ENCODE measurements at regions not wholly inside any gene's neighbourhood (a gene's known extent, or its start where the extent isn't known, plus 50 kb on each side); places are given as distances from the start of the nearest gene placed in this dataset.

- no peak for DNase-seq
Observed at GRCh38 chr20:19929481-19930145, 87.5 kb upstream of the NAA20 start.

GRCh38 chr20:19930426-19930825 lies 86.7 kb upstream of the NAA20 start:
- DNase-seq = no peak

- peak; percentile 30 for DNase-seq
Observed at GRCh38 chr20:19932170-19932667, 84.9 kb upstream of the NAA20 start.

GRCh38 chr20:19934792-19935491 lies 82.2 kb upstream of the NAA20 start:
- DNase-seq = peak; percentile 77

- DNase-seq = no peak
Observed at GRCh38 chr20:19935842-19936241, 81.3 kb upstream of the NAA20 start.

- no peak for DNase-seq
Observed at GRCh38 chr20:19936466-19937200, 80.5 kb upstream of the NAA20 start.

GRCh38 chr20:19937218-19937617 lies 79.9 kb upstream of the NAA20 start:
- peak; percentile 25 for DNase-seq

GRCh38 chr20:19937651-19938420 lies 79.3 kb upstream of the NAA20 start:
- DNase-seq = no peak

- no peak for DNase-seq
Observed at GRCh38 chr20:19938421-19939090, 78.6 kb upstream of the NAA20 start.

- no peak for DNase-seq
Observed at GRCh38 chr20:19940988-19941460, 76.1 kb upstream of the NAA20 start.

- DNase-seq = no peak
Observed at GRCh38 chr20:19942611-19943010, 74.6 kb upstream of the NAA20 start.

- DNase-seq = peak; percentile 21
Observed at GRCh38 chr20:19943061-19943521, 74.1 kb upstream of the NAA20 start.

- no peak for DNase-seq
Observed at GRCh38 chr20:19944772-19945459, 72.2 kb upstream of the NAA20 start.

GRCh38 chr20:19945732-19946670 lies 71.2 kb upstream of the NAA20 start:
- no peak for DNase-seq

- no peak for DNase-seq
Observed at GRCh38 chr20:19947611-19948264, 69.4 kb upstream of the NAA20 start.

- DNase-seq = no peak
Observed at GRCh38 chr20:19949195-19949867, 67.8 kb upstream of the NAA20 start.

GRCh38 chr20:19950042-19950441 lies 67.1 kb upstream of the NAA20 start:
- DNase-seq = no peak

- DNase-seq = no peak
Observed at GRCh38 chr20:19952392-19952791, 64.8 kb upstream of the NAA20 start.

GRCh38 chr20:19953606-19954005 lies 63.6 kb upstream of the NAA20 start:
- no peak for DNase-seq

All from CD4-positive, alpha-beta T cell treated with Interleukin-15 for 1 hour (primary cell).